Testis (tissue), 2 donors: ENCODE measurements at regions not wholly inside any gene's neighbourhood (a gene's known extent, or its start where the extent isn't known, plus 50 kb on each side); places are given as distances from the start of the nearest gene placed in this dataset.

Experiments used
- DNase-seq: peaks from one replicate; pipeline ENCODE4 v3.0.0-alpha.2; 2019
- H3K27ac ChIP-seq, 2 donors: fragments of 200-600 bp; sonication (generic); one replicate each; pipeline ENCODE4 v1.5.1; 2019
- H3K27me3 ChIP-seq: fragments of 200-600 bp; sonication (generic); one replicate; pipeline ENCODE4 v1.5.1; 2019
- H3K36me3 ChIP-seq: fragments of 200-600 bp; sonication (generic); one replicate; pipeline ENCODE4 v1.5.1; 2017; ENCODE audit warnings: low read depth; ENCODE audit errors: missing control alignments
- H3K4me1 ChIP-seq: fragments of 200-600 bp; sonication (generic); one replicate; pipeline ENCODE4 v1.5.1; 2019
- H3K4me3 ChIP-seq, 2 donors: fragments of 200-600 bp; sonication (generic); one replicate each; pipeline ENCODE4 v1.5.1; 2017 to 2019
- H3K9me3 ChIP-seq: fragments of 200-600 bp; sonication (generic); one replicate; pipeline ENCODE4 v1.5.1; 2017
- CTCF ChIP-seq, 3 experiments: fragments of 450-650 bp in 2 of 3; fragments of 200-600 bp in 1 of 3; sonication (generic) in 1 of 3; IDR thresholded peaks; one replicate each; pipeline ENCODE4 v1.5.1; 2016 to 2019; ENCODE audit warnings: antibody characterized with exemption in 3 of 3, mild to moderate bottlenecking in 2 of 3, moderate library complexity in 1 of 3
- POLR2A ChIP-seq: fragments of 450-650 bp; IDR thresholded peaks from one replicate; pipeline ENCODE4 v1.6.1; 2017; ENCODE audit warnings: antibody characterized with exemption, mild to moderate bottlenecking, moderate library complexity
- WGBS, 2 donors: methylation state at CpG; one replicate each; pipeline ENCODE4 v1.1.5; 2018; 5-methylcytosine and 5-hydroxymethylcytosine counted together
- intact Hi-C: fragments of 100-400 bp; cut with DNase I; formaldehyde crosslinking; loops from one replicate; pipeline ENCODE4 v1.15.1; 2023; ENCODE audit warnings: low total_unique reads

- Histone ChIP-seq H3K4me3 (no peak overlapping the region), H3K4me1 (no peaks in the 10 kb centered on the region), H3K36me3 (no peaks in the 10 kb centered on the region), H3K27me3 (no peaks in the 10 kb centered on the region), H3K9me3 (no peaks in the 10 kb centered on the region), H3K27ac (no peak overlapping the region)
- TF ChIP-seq CTCF (IDR thresholded peaks at IDR 0.05), result no peak
- no peak for TF ChIP-seq POLR2A
- DNase-seq, result no peak
- 43 to 44% methylated on average over 2 of the region's 2 CpGs for WGBS, 2 donors
- intact Hi-C loops, result no loop called here
Observed at GRCh38 chr3:110727056-110727455, 344.6 kb upstream of the NECTIN3 start.

- Histone ChIP-seq H3K9me3 (no peaks in the 10 kb centered on the region), H3K4me3 (no peak overlapping the region), H3K4me1 (no peaks in the 10 kb centered on the region), H3K27ac (no peak overlapping the region), H3K27me3 (no peaks in the 10 kb centered on the region), H3K36me3 (no peaks in the 10 kb centered on the region)
- TF ChIP-seq CTCF (IDR thresholded peaks at IDR 0.05) (no peak), POLR2A (no peak)
- 61 to 73% methylated on average over 1 of the region's 1 CpG for WGBS, 2 donors
- no peak for DNase-seq
- intact Hi-C loops, result no loop called here
Observed at GRCh38 chr3:110731148-110731547, 340.5 kb upstream of the NECTIN3 start.

GRCh38 chr3:110732420-110732819, 339.2 kb upstream of the NECTIN3 start:
- no peak overlapping the region for H3K4me3 ChIP-seq
- DNase-seq, result no peak
- H3K4me1 ChIP-seq, result no peaks in the 10 kb centered on the region
- no peak for TF ChIP-seq CTCF (IDR thresholded peaks at IDR 0.05)
- no peak for TF ChIP-seq POLR2A
- WGBS, 2 donors, result 79 to 82% methylated on average over 4 of the region's 4 CpGs
- no peaks in the 10 kb centered on the region for H3K27me3 ChIP-seq
- H3K36me3 ChIP-seq, result no peaks in the 10 kb centered on the region
- H3K9me3 ChIP-seq, result no peaks in the 10 kb centered on the region
- H3K27ac ChIP-seq, result no peak overlapping the region
- intact Hi-C loops, result no loop called here

GRCh38 chr3:110733045-110733444, 338.6 kb upstream of the NECTIN3 start:
- H3K27ac ChIP-seq, result no peak overlapping the region
- no peak for TF ChIP-seq CTCF (IDR thresholded peaks at IDR 0.05)
- TF ChIP-seq POLR2A, result no peak
- DNase-seq, result no peak
- no peaks in the 10 kb centered on the region for H3K9me3 ChIP-seq
- no peaks in the 10 kb centered on the region for H3K36me3 ChIP-seq
- intact Hi-C loops, result no loop called here
- WGBS, 2 donors, result 86 to 87% methylated on average over 3 of the region's 3 CpGs
- H3K4me1 ChIP-seq, result no peaks in the 10 kb centered on the region
- no peaks in the 10 kb centered on the region for H3K27me3 ChIP-seq
- no peak overlapping the region for H3K4me3 ChIP-seq

GRCh38 chr3:110734524-110734923, 337.1 kb upstream of the NECTIN3 start:
- intact Hi-C loops, result no loop called here
- no peak for DNase-seq
- no peaks in the 10 kb centered on the region for H3K4me1 ChIP-seq
- H3K9me3 ChIP-seq, result no peaks in the 10 kb centered on the region
- H3K27ac ChIP-seq, result no peak overlapping the region
- no peaks in the 10 kb centered on the region for H3K27me3 ChIP-seq
- H3K4me3 ChIP-seq, result no peak overlapping the region
- H3K36me3 ChIP-seq, result no peaks in the 10 kb centered on the region
- WGBS, 2 donors, result 61 to 72% methylated on average over 5 of the region's 5 CpGs
- no peak for TF ChIP-seq POLR2A
- no peak for TF ChIP-seq CTCF (IDR thresholded peaks at IDR 0.05)
